ENCODE measurements at regions not wholly inside any gene's neighbourhood (a gene's known extent, or its start where the extent isn't known, plus 50 kb on each side); places are given as distances from the start of the nearest gene placed in this dataset.

- TF ChIP-seq POLR2A (IDR thresholded peaks at IDR 0.05): no peak
- no peak for TF ChIP-seq CTCF (IDR thresholded peaks at IDR 0.05)
These were observed 297.1 kb upstream of the IRX4 start for GRCh38 chr5:2179861-2180260.

Measured in suprapubic skin (tissue), 3 donors.